C4-2B (cell line): ENCODE measurements at regions not wholly inside any gene's neighbourhood (a gene's known extent, or its start where the extent isn't known, plus 50 kb on each side); places are given as distances from the start of the nearest gene placed in this dataset.
"Not testable (repeated sequence)": the region's sequence is repeated elsewhere in the genome, so short reads cannot be mapped to it uniquely, and the experiment has no call there.

Experiments used
- H3K27ac ChIP-seq: fragments of 450-650 bp; 2 replicates; pipeline ENCODE4 v1.5.1; 2017
- CTCF ChIP-seq: fragments of 450-650 bp; conservative IDR thresholded peaks from 2 replicates; pipeline ENCODE4 v1.5.1; 2017; ENCODE audit warnings: mild to moderate bottlenecking
- ZFX ChIP-seq: fragments of 450-650 bp; IDR thresholded peaks from 2 replicates; pipeline ENCODE4 v1.6.1; 2017

GRCh38 chr14:106459971-106460730, 933.8 kb downstream of the TMEM121 start:
- no peak overlapping the region for H3K27ac ChIP-seq
- TF ChIP-seq ZFX (no peak), CTCF (peak; percentile 76)

- TF ChIP-seq ZFX: no peak
- no peak for TF ChIP-seq CTCF
- H3K27ac ChIP-seq: no peak overlapping the region
Measured at GRCh38 chr14:106460916-106461315, 934.5 kb downstream of the TMEM121 start.

- not testable (repeated sequence) for H3K27ac ChIP-seq
Measured at GRCh38 chr14:106466483-106466882, 940.1 kb downstream of the TMEM121 start.

GRCh38 chr14:106468869-106469268, 942.5 kb downstream of the TMEM121 start:
- TF ChIP-seq CTCF: peak; percentile 10; the same call in 1 of the 2 replicates
- not testable (repeated sequence) for H3K27ac ChIP-seq

DNA sequence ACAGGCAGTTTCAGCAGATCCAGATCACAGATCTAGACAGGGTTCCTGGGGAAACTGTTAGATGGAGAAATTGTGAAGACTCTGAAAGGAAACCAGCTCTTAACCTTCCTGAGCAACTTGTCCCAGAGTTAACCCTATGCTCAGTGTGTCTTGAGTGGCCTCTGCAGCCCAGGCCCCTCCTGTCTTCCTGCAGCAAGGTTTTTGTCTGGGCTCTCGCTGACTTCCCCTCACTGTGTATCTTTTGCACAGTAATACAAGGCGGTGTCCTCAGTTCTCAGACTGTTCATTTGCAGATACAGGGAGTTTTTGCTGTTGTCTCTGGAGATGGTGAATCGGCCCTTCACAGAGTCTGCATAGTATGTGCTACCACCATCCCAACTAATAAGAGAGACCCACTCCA, 943.6 kb downstream of the TMEM121 start:
- not testable (repeated sequence) for H3K27ac ChIP-seq

DNA sequence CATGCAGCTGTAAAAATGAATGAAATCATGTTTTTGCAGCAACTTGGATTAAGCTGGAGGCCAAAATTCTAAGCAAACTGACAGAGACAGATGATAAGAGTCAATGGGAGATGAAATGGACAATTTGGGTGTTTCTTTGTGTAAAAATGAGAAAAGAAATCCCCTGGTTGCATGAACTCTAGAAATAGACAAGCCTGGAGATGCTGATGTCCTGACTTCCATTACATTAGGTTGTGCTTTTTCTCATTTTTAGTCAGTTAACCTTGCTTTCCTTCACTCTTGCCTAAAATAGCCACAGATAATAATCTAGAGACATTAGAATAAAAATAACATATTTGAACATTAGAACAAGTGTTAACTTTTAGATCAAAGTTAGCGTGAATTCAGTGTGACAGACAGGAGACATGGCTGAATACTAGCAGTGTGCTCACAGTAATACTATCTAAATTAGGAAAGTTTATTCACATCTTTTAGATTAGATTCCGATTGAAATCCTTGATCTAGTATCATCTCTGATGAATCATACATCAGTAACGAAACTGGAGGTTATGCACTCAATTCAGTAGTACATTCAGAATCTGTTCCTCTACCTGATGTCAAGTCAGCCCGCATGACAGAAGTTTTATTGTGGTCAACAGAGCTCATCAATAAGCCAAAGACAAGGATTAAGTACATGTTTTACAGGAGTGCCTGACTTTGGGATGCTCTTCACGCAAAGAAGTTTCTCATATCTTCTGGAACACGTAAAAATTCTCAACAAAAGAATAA, 948.1 kb downstream of the TMEM121 start:
- not testable (repeated sequence) for H3K27ac ChIP-seq

- not testable (repeated sequence) for H3K27ac ChIP-seq
Measured at GRCh38 chr14:106475214-106475613, 948.8 kb downstream of the TMEM121 start.

- H3K27ac ChIP-seq: not testable (repeated sequence)
Measured at GRCh38 chr14:106477600-106477999, 951.2 kb downstream of the TMEM121 start.

DNA sequence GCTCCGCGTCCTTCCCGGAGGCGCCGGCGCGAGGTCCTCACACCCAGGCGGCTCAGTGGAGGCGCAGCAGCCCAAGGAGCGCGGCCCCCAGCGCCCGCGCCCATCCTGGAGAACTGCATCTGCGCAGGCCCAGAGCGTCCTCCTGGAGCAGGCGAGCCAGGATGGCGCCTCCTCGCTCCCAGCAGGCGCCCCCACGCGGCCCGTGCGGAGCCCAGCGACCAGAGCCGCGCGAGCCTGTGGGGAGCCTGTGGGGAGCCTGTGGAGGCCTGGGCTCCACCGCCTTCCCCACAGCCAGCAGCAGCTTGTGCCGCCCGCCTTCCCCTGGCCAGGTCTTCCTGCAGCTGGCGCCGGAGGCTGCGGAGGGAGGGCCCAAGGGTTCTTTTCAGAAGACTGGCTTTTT, 953.9 kb downstream of the TMEM121 start:
- H3K27ac ChIP-seq: not testable (repeated sequence)

GRCh38 chr14:106482213-106482612, 955.8 kb downstream of the TMEM121 start:
- not testable (repeated sequence) for H3K27ac ChIP-seq

DNA sequence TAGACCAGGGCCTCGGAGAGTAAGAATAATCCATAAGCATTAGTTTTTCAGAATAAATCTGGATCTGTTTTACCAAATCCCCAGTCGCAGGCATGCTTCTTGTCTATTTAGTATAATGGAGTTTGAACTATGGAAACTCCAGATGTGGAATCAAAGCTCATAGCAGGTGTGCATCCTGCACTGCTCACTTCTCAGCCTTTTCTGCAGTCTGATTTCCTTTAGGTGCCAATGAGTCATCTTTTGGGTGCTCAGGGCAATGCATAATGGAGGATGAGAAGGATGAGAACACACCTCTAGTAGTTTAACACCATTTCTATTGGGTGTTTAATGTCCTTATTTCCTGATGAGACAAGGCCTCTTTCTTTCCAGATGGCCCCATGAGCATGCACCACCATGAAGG, 961.2 kb downstream of the TMEM121 start:
- TF ChIP-seq ZFX (no peak), CTCF (no peak)
- no peak overlapping the region for H3K27ac ChIP-seq
